Cardiac septum (tissue), 1 donor: ENCODE measurements at regions not wholly inside any gene's neighbourhood (a gene's known extent, or its start where the extent isn't known, plus 50 kb on each side); places are given as distances from the start of the nearest gene placed in this dataset.

ENCODE experiments used
- DNase-seq: peaks from one replicate; pipeline ENCODE4 v3.0.0-alpha.2; 2020; ENCODE audit warnings: low spot score
- intact Hi-C: fragments of 100-400 bp; cut with DNase I; formaldehyde crosslinking; loops from one replicate; pipeline ENCODE4 v1.14.0; 2022
- donor health status: DM: no; HTN: no; CAD: no.

- intact Hi-C loops, result no loop called here
- DNase-seq, result no peak
Measured at GRCh38 chr11:10641912-10642697, 51.5 kb downstream of the IRAG1 start.

GRCh38 chr11:10641177-10641911 is 52.2 kb downstream of the IRAG1 start:
- no peak for DNase-seq
- intact Hi-C loops, result no loop called here

- no peak for DNase-seq
- intact Hi-C loops, result no loop called here
Measured at GRCh38 chr11:10640308-10640707, 53.2 kb downstream of the IRAG1 start.

- DNase-seq, result no peak
Measured at GRCh38 chr11:10639350-10639749, 54.2 kb downstream of the IRAG1 start.

GRCh38 chr11:10638316-10638925 is 55.1 kb downstream of the IRAG1 start:
- no peak for DNase-seq

More at GRCh38 chr11:10639350-10639749, 54.2 kb downstream of the IRAG1 start:
- intact Hi-C loops, result no loop called here

GRCh38 chr11:10637731-10638151 is 55.8 kb downstream of the IRAG1 start:
- intact Hi-C loops, result no loop called here
- no peak for DNase-seq

More at GRCh38 chr11:10638316-10638925, 55.1 kb downstream of the IRAG1 start:
- intact Hi-C loops, result no loop called here

- intact Hi-C loops, result no loop called here
- DNase-seq, result no peak
Measured at GRCh38 chr11:10634407-10634806, 59.1 kb downstream of the IRAG1 start.

- no peak for DNase-seq
- intact Hi-C loops, result no loop called here
Measured at GRCh38 chr11:10633261-10633660, 60.3 kb downstream of the IRAG1 start.

- DNase-seq, result no peak
- intact Hi-C loops, result no loop called here
Measured at GRCh38 chr11:10632483-10632882, 61.1 kb downstream of the IRAG1 start.

- intact Hi-C loops, result no loop called here
- DNase-seq, result no peak
Measured at GRCh38 chr11:10631761-10632160, 61.8 kb downstream of the IRAG1 start.

- intact Hi-C loops, result loop anchor here (10.0 kb wide), 1 partner anchor 105 kb away; no protein-coding TSS in a partner anchor
- DNase-seq, result no peak
Measured at GRCh38 chr11:10629411-10630002, 61.0 kb upstream of the LYVE1 start.

GRCh38 chr11:10628508-10629236 is 60.2 kb upstream of the LYVE1 start:
- no peak for DNase-seq
- intact Hi-C loops, result loop anchor here (10.0 kb wide), 1 partner anchor 106 kb away; no protein-coding TSS in a partner anchor

GRCh38 chr11:10627816-10628215 is 59.4 kb upstream of the LYVE1 start:
- intact Hi-C loops, result loop anchor here (10.0 kb wide), 1 partner anchor 107 kb away; no protein-coding TSS in a partner anchor
- no peak for DNase-seq

- intact Hi-C loops, result loop anchor here (10.0 kb wide), 1 partner anchor 108 kb away; no protein-coding TSS in a partner anchor
- no peak for DNase-seq
Measured at GRCh38 chr11:10627291-10627690, 58.8 kb upstream of the LYVE1 start.

GRCh38 chr11:10625982-10626311 is 57.5 kb upstream of the LYVE1 start:
- intact Hi-C loops, result loop anchor here (10.0 kb wide), 1 partner anchor 109 kb away; no protein-coding TSS in a partner anchor
- DNase-seq, result no peak

- intact Hi-C loops, result loop anchor here (10.0 kb wide), 1 partner anchor 109 kb away; no protein-coding TSS in a partner anchor
Measured at GRCh38 chr11:10625281-10625981, 57.0 kb upstream of the LYVE1 start.

GRCh38 chr11:10623797-10624761 is 55.6 kb upstream of the LYVE1 start:
- intact Hi-C loops, result loop anchor here (10.0 kb wide), 1 partner anchor 111 kb away; no protein-coding TSS in a partner anchor
- no peak for DNase-seq

More at GRCh38 chr11:10625281-10625981, 57.0 kb upstream of the LYVE1 start:
- DNase-seq, result no peak
